ENCODE measurements at regions not wholly inside any gene's neighbourhood (a gene's known extent, or its start where the extent isn't known, plus 50 kb on each side); places are given as distances from the start of the nearest gene placed in this dataset.
"Not testable (repeated sequence)": the region's sequence is repeated elsewhere in the genome, so short reads cannot be mapped to it uniquely, and the experiment has no call there.

DNA sequence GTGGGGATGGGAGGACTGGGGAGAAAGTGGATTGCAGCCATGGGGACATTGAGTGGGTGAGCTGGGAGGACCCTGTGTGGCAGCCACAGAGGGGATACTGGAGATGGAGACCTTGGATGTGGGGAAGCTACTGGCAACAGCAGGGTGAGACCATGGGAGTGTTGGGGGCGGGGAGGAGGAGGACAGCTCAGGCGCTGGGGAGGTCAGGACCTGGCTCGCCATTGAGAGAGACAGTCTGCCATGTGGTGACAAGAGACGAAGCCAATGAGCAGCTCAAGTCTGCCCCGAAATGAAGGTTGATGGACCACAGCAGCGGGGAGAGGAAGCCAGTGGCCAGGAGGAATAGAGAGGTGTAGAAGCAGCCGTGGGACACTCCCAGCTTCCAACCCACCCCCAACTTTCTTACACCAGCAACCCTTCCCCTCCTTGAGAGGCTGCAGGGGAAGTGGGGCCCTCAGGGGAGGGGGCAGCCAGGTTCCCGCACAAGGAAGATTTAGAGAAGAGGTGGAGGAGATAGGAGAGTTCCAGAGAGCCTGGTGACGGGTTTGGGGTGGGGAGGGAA is 118.1 kb downstream of the ASB7 start:
- DNase-seq (ENCODE audit: low spot score), result no peak

DNA sequence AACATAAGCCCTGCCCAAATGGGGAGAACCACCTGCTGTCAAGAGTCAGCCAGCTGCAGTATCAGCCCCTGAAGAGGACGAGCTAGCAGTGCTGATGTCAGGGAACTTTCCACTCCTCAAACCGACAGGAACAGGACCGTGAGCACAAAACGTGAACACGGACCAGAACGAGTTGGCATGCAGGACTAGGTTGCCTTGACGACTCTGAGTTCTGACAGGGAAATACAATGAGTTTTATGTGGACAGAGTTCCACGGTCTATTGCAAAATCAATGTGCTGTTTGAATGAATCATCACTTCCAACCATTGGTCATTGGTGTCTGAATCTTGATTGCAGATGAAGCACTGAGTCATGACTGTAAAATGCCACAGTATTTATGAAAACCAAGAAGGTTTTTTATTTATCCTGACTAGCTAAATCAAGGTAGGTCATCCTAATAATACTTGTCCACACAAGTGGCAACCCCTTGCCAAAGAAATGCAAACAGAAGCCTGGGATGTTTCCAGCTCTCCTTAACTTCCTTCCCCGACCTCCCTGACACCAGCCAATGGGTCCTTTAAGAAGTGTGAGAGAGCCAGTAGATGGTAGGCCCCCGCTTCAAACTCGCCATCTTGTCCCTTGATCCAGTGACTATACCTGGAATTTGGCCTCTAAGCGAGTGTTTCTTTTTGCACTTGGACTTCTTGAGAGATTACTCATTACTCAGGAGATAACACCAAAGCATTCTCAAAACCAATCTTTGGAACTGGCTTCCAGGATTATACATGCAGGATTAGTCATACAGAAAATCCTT is 119.6 kb downstream of the ASB7 start:
- DNase-seq (ENCODE audit: low spot score), result peak; percentile 44

DNA sequence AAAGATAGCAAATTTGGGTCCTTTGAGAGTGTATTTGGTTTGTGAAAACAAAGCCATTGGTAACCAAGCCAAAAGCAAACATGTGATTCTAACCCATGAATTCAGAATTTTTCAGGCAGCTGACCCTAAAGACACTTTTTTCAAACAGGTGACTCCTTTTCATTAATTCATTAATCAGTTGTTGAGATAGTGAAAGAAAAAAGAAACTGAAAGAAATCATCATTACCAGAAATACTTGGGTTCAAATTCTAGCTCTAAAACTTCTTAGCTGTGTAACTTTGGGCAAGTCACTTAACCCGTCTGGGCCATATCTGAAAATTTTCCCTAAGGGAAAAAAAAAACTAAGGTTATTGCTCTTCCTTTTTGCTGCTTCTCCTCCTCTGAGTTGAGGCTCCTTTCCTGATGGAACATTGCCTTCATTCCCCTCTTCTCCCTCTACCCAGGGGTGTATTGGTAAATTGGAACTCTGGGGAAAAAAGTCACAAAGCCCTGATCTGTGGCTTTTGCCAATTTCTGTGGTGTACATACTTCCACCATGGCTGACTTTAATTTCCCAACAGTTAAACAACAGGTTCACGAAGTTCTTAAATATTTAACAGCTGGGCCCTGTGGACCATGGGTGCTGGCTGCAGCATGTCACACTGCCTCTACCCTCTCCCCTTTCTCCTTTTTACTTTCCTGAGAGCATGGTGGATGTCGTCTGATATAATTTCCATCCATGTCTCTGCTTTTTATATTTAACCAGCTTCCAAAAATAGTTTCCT is 120.3 kb downstream of the ASB7 start:
- DNase-seq (ENCODE audit: low spot score), result no peak

DNA sequence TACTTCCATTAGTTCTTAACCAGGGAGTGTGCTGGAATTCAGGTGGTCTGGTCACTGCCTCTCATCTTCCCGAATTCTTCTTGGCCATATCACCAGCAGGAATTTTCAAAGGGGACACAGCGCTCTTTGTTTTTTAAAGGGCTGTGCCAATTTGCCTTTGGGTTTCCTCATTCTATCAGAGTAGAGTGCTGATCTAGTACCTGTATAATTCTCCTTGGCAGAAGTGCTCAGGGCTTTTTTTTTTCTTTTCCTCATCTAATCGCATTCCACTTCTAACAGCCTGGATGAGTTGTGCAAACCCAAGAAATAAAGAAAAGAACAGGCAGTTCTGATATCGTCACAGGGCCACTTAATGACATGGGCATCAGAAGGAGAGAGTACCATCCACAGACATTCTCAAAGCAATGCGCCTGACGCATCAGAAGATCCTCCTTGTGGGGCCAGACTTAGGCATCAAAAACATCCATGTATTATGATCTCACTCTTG is 121.0 kb downstream of the ASB7 start:
- DNase-seq (ENCODE audit: low spot score), result no peak

DNA sequence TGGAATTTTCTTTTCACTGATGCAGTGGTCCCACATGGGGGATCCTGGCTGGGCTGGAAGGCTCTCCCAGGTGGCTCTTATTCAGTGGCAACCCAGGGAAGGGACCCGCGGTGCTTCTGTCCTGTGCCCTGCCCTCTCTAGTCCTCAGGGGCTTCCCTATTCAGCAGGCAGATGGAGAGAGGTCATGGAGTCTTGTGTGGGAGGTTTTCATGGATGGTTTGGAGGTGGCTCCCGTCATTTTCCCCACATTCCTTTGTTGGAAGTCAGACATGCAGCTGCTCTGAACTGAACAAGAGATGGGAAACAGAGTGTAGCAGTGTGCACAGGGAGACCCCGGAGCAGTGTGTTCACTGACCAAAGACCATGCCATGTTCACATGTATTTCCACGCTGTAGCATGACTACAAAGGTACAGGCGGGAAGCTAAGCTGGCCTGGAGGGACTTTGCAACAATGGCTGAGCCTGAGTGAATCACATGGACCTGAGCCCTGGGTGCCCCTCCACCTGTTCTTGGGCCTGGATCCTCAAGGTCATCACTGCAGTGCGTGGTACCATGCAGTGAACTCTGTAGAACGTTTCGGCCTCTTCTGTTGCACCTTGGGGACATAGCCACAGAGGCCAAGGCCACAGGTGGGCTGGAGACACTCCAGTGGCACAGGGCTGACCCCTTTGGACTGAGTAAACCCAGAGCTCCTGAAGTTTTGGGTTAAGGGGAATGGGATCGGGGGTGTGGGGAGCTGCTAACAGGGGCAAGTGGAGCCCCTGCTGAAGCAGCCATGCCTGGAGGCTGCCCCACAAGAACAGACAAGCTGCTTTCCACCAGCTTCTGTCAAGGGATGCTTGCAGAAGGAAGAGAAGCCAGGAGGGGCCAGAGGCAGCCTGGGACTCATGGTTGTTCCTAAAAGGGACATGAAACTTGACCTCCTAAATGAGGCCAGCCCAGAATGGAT is 123.0 kb downstream of the ASB7 start:
- DNase-seq (ENCODE audit: low spot score), result no peak

DNA sequence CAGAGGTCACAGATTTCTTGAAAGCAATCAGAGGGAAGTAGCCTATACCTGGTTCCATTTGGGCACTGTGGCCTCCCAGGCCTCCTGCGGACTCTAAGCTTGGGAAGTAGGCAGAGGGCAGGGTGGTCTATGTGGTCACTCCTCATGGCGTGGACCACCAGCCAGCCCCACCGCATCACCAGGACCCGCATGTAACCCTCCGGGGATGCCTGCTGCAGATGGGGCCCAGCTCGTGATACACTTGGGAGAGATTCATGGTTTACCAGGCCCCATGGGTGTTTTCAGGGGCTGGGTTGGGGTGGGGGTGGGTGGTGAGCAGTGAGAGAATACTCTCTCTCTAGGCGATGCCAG is 123.7 kb downstream of the ASB7 start:
- no peak for DNase-seq (ENCODE audit: low spot score)

DNA sequence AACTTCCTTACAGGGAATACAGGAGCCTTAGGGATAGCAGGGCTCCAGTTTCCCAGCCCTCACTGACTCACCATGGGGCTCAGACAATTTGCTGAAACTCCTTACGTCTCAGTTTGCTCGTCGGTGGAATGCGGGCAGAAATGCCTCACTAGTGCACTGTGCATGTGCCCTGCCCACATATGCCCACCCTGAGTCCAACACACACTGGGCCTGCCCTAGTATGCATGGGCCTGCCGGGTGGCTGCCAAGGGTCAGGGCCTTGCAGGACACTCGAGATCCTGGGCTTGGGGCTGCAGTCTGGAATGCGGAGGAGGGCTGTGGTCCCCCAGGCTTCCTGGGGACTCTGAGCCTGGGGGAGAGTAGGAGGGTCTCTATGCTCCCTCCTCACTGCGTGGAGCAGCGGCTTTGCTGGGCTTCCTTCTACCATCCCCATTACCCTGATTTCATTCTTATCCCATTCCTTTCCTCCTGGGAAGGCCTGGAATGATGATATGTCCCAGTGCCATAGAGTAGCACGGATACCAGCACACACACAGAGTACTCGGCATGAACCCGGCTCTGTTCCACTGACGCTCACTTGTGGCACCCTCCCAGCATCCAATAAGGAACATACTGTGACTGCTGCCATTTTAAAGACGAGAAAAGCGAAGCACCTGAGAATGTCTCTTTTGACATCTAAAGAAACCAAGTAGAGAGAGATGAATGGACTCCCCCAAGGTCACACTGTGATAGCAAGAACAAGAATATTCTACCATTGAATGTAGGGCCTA is 124.2 kb downstream of the ASB7 start:
- no peak for DNase-seq (ENCODE audit: low spot score)

DNA sequence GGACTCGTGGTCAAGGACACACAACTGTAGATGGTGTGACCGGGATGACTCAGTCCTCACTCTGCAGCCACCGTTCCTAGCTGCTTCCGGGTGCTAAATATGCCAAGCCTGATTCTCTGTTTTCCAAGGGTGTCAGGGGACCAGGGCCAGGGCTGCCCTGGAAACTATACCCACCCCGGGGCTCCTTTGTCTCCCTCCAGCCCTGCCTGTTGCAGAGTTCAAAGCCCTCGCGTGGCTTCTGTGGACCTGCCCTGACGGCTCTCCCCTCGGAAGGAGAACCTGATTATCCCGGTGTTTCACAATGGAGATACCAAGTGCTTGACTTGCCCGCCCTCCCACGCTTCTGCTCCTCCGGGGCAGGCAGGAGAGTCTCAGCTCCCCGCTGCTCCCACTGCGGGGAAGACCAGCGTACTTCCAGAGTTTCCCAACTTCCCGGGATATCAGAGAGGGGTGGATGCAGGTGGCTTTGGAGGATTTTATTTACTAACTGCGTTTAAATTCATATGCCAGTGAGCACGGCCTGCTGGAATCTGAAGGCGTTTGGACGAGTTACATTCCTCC is 125.0 kb downstream of the ASB7 start:
- no peak for DNase-seq (ENCODE audit: low spot score)

DNA sequence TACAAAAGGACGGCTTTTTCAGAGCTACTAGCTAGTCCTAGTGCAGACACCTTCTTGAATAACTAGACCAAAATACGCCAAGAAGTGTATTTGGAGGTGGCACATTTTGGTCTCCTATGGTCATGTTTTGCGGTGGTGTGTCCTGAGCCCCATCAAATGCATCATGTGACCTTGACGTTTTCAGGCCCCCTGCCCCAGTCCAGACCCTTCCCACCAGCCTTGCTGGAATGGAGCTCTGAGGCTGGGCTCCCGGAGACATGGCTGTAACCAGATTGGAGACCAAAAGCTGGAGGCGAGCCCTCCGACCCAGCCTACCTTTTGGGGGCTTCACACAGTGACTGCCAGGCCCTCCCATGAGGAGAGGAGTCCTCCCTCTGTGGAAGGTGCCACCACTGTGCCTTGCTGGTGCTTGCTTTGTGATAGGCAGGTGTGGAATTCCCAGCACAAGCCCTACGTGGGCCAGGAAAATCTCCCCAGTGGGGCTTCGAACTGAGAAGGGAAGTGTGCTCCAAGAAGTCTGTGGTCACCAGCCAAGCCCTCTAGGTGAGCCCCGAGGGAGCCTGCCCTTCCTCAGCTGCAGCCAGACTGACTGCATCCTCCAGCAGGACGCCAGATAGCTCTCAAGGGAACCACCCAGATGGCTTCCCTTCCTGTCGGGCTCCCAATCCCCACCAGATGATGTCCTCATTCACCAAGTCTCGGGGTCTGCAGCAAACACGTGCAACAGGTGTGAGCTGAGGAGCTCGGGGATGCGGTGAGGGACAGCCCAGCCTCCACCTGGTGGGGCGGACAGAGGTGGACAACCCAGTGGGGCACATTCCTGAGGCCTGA is 126.2 kb downstream of the ASB7 start:
- DNase-seq (ENCODE audit: low spot score), result no peak

DNA sequence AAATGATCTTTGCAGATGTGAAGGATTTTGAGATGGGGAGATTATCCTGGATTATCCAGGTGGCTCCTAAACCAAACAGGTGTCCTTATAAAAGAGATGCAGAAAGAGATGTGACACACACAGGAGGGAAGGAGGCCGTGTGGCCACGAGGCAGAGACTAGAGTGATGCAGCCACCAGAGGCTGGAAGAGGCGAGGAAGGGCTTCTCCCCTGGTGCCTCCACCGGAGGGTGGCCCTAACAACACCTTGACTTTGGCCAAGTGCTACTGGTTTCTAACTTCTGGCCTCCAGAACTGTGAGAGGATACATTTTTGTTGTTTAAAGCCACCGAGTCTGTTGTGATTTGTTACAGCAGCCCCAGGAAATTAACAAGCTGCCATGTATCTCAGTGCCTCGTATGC is 127.1 kb downstream of the ASB7 start:
- no peak for DNase-seq (ENCODE audit: low spot score)

DNA sequence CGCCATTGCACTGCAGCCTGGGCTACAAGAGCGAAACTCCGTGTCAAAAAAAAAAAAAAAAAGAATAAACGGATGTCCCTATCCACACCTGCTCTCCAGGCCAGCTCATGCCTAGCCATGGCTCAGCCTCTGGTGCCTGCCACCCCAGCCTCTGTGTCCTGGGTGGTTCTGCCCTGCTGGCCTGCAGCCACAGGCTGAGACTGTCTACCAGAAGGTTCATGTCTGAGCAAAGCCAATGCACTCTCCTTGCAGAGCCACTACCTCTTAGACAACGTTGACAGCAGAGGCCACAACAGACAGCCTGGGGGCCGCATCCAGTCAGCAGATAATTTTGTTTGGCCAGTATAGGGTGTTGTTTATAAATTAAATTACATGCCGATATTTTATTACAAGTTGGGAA is 127.7 kb downstream of the ASB7 start:
- no peak for DNase-seq (ENCODE audit: low spot score)

DNA sequence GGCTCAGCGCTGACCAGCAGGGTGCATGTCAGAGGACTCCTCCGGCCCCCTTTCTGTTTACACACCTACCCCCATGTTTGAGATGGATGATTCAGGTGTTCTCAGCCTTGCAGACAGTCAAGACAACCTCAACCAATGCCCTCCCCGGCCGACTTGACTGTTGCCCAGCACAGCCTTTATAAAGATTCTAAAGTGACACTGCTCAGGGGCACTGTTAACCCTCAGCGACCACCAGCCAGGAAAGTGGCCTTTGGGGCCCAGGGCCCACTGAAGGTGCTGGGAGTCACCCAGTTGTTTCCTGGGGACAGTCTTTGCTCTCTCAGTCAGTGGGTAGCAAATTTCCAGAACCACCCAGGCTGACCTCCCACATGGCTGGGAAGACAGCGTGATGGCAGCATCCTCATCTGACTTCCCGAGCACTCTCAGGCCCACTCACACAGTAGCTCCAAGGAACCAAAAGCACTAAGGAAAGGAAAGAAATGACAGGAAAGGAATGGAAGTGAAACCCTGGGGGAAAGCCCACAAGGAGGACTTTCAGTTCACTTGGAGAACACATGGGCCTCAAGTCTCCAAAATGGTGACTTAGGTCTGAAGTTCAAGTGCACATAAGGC is 128.4 kb downstream of the ASB7 start:
- no peak for DNase-seq (ENCODE audit: low spot score)

DNA sequence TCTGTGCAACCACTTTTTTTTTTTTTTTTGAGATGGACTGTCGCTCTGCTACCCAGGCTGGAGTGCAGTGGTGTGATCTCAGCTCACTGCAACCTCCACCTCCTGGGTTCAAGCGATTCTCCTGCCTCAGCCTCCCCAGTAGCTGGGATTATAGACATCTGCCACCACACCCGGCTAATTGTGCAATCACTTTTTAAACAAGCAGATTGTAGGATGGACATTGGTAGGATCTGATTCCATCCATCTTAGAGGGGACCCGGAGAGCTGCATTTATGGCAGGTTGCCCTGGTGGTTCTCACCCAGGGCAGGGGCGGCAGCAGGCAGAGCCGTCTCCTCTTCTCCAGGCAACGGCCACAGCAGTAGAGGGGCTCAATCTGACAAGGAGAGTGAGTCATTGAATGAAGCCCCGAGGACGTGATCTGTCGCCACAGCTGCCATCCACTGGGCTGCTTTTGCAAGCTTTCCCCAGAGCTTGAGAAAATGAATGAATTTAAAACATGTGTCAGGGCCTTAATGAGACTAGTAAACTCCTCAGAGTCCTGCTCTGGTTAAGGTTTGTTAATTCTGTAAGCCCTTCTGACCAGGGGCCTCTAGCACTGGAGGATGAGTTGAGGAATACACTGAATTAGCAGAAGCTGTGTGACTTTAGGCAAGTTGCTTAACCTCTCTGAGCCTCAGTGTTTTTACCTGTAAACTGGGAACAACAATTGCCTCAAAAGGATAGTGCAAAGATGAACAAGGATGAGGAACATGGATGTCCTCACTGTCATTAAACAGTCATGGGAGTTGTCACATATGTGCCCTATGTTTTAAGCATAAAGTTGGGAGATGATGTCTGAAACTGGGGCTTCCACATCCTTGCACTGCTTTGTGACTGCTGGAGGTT is 129.1 kb downstream of the ASB7 start:
- DNase-seq (ENCODE audit: low spot score), result no peak

DNA sequence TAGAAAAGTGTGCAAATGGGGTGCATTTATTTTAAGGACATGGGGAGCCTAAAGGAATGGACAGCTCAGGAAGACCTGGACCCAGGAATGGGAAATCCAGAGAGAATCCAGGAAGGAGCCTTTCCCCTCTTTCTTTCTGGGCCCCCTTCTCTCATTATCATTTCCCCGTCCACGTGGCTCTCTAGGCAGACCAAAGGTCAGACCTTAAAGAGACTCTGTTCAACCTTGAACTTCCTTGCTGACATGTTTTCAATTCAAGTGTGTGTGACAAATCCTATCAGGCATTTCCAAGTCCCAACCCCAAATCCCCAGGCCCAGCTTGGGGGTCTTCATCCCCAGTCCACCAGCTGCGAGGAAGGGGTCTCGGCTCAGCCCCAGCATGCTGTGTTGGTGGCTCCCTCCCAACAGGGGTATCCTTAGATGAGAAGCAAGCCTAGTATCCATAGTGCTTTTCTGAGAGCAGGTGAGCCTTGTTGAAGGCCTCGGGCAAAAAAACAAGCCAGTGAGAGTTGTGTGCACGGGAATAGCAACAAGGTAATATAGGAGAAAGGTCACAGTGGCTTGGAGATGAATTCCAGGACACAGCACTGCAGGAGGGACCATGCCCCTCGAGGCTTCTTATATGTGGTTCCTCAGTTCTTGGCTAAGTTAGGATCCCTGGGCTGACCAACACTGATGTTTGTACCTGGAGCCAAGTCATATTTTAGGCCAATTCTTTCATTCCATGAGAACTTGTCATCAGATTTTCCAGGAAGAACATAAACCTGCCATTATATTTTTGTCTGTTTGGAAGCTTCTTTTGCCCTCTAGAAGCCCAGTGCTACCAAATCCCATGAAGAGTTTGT is 130.0 kb downstream of the ASB7 start:
- no peak for DNase-seq (ENCODE audit: low spot score)

DNA sequence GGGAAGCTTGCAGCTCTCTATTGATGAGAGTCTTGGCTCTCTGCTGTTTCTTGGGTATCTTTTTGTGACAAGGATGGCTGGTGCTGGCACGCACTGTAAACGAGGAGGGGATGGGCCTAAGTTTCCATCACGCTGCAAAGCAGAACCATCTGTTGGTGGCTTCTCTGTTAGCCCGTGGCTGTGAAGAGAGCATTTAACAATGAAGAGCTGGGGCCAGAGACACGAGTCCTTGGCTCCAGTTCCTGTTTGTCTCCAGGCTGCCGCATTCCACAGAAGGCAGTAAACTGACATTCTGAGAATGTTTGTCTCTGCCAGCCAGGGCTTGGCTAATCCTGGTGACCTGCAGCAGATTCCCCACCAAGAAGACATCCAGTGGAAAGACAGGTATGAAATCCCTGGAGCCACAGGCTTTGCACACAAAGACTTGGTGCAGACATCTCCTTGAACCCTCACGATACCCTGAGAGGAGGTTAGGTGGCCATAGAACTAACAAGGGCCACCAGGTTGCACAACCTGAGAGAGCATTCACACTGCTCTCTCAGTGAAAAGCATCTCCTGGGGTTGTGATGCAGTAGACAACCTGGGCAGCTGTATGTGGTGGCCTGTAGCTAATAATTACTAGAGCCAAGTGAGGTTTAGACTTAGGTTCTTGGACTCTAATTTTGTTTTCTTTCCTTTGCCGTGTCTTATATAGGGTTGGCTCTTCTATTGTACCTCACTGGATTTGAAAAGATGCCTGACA is 130.9 kb downstream of the ASB7 start:
- no peak for DNase-seq (ENCODE audit: low spot score)

DNA sequence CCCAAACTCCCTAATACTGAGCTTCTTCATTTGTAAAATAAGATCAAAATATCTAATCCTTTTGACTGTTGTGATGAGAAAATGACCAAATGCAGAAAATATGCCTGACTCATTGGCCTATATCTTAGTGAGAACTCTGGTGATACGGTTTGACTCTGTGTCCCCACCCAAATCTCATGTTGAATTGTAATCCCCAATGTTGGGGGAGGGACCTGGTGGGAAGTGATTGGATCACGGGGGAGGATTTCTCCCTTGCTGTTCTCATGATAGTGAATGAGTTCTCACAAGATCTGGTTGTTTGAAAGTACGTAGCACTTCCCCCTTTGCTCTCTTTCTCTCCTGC is 131.4 kb downstream of the ASB7 start:
- DNase-seq (ENCODE audit: low spot score), result not testable (repeated sequence)

DNA sequence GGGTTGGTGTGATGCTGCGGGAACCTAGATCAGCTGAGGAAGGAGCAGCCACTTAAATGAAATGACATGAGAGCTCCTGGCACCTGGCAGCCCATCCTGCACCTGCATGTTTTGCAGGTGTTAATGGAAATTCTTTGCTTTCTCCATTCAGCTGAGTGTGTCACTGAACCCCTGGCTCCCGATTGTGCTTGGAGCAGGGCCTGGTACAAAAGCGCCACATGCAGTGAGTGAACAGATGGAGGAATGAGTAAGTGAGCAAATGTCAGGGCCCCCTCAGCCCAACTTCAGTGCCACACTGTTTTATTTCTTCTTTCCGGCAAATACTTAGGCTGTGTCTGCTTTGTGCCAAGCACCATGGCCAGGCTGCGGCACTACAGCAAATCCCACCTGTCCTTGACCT is 132.2 kb downstream of the ASB7 start:
- no peak for DNase-seq (ENCODE audit: low spot score)

Measured in HuH-7 (cell line).